Gastrocnemius medialis (tissue), 4 donors: ENCODE measurements at regions not wholly inside any gene's neighbourhood (a gene's known extent, or its start where the extent isn't known, plus 50 kb on each side); places are given as distances from the start of the nearest gene placed in this dataset.

Experiments
- CTCF ChIP-seq, 5 experiments: fragments of 450-650 bp in 3 of 5; fragments of 200-600 bp in 2 of 5; sonication (generic) in 2 of 5; IDR thresholded peaks in 4 of 5; conservative IDR thresholded peaks in 1 of 5; 1 replicate in 4 of 5; 2 replicates in 1 of 5; pipeline ENCODE4 v1.5.1; 2016 to 2019; ENCODE audit warnings: antibody characterized with exemption in 5 of 5, mild to moderate bottlenecking in 3 of 5, moderate library complexity in 3 of 5
- POLR2A ChIP-seq, 2 donors: fragments of 450-650 bp; IDR thresholded peaks; one replicate each; pipeline ENCODE4 v1.6.1; 2017; ENCODE audit warnings: antibody characterized with exemption in 2 of 2, mild to moderate bottlenecking in 2 of 2, moderate library complexity in 2 of 2

DNA sequence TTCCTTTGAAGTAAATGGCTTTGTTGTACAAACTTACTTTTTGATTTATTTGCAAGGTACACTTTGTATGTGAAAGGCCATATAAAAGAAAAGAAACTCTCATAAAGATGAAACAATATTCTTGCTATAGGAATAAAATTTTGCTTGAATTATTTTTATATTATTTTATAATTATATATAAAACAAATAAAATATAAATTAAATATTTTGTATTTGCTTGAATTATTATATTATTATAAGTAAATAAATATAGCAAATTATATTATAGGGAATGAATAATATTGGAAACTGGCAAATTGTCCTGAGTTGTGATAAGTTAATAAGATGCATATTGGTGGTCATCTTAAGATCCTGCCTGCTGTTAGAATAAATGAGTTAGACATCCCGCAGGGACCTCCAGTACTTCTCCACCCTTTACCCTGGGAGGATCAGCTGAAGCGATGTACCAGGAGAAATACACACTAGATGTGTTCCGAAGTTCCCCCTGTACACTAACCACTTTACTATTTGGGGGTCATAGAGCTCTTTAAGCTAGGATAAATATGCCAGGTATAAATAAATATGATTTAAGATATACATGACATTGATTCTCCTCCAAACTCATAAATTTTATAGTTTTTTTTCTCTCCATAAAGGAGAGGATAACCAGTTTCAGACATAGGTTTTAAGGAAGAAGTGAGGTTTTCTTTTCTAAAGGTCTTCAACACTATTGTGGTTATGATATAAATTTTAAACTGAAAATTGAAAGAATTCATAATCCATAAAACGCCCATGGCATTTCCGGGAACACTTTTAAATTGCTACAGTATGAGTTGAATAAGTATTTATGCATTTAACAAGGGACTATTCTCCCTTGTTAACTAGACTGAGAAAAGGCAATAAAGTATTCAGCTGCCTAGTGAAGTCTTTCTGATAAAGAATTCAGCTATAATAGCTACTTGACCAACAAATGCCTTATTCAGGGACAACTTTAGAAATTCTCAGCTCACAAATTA lies 486.3 kb upstream of the MARCKS start:
- TF ChIP-seq POLR2A (IDR thresholded peaks at IDR 0.05), result no peak
- TF ChIP-seq CTCF (IDR thresholded peaks at IDR 0.05 in 4 of 5, conservative IDR thresholded peaks at IDR 0.05 in 1 of 5), result no peak
